Endothelial cell of umbilical vein (primary cell): ENCODE measurements at regions not wholly inside any gene's neighbourhood (a gene's known extent, or its start where the extent isn't known, plus 50 kb on each side); places are given as distances from the start of the nearest gene placed in this dataset.

Source experiments
- BruUV-seq: library from RNA; stranded (reverse); fragments of 400-500 nt; replicated peaks from 2 replicates; lab custom pipeline; 2021; lab: Mats Ljungman, UMichigan
- CTCF ChIA-PET: fragments of 300-600, 350-600 bp; sonication (Branson Sonifier 250); formaldehyde crosslinking; loops from one replicate; lab custom pipeline; 2021; ENCODE audit warnings: antibody characterized with exemption, inconsistent platforms; lab: Charles Lee
- POLR2A ChIA-PET: fragments of 300-600, 350-600 bp; sonication (Branson Sonifier 250); formaldehyde crosslinking; loops from one replicate; lab custom pipeline; 2021; ENCODE audit warnings: antibody characterized with exemption, inconsistent platforms; lab: Charles Lee
- DNase-seq: peaks from one replicate; pipeline ENCODE4 v3.0.0-alpha.2; 2011; ENCODE audit warnings: low read depth, low spot score
- FAIRE-seq: peaks from 2 replicates; lab custom pipeline; 2011; peaks lifted over from hg19 to GRCh38; lab: Jason Lieb, UNC
- H2AFZ ChIP-seq: 2 replicates; pipeline ENCODE4 v1.6.0; 2012; ENCODE audit warnings: low read depth, low read length, control low read depth, inconsistent platforms
- H3K27ac ChIP-seq: 2 replicates; pipeline ENCODE4 v1.5.1; 2011; ENCODE audit warnings: low read depth, mild to moderate bottlenecking, control low read depth, low read length, moderate library complexity; ENCODE audit not compliant: insufficient read depth
- H3K27me3 ChIP-seq, 2 experiments: 2 replicates each; pipeline versions ENCODE4 v1.6.0 to v1.6.1; 2011; ENCODE audit warnings: low read length in 2 of 2, mixed read lengths in 1 of 2; ENCODE audit not compliant: control insufficient read depth in 2 of 2, insufficient read depth in 2 of 2
- H3K36me3 ChIP-seq, 2 experiments: 2 replicates in 1 of 2; 3 replicates in 1 of 2; pipeline ENCODE4 v1.5.1; 2011; ENCODE audit warnings: low read length in 2 of 2, mild to moderate bottlenecking in 1 of 2, moderate library complexity in 1 of 2; ENCODE audit not compliant: control insufficient read depth in 2 of 2, insufficient read depth in 2 of 2; ENCODE audit errors: extremely low read depth in 1 of 2
- H3K4me1 ChIP-seq: 3 replicates; pipeline ENCODE4 v1.5.1; 2011; ENCODE audit warnings: mild to moderate bottlenecking, low read length; ENCODE audit not compliant: control insufficient read depth, insufficient read depth; ENCODE audit errors: extremely low read depth
- H3K4me2 ChIP-seq: 2 replicates; pipeline ENCODE4 v1.6.1; 2011; ENCODE audit warnings: low read length, control low read depth, mixed read lengths; ENCODE audit not compliant: insufficient read depth
- H3K4me3 ChIP-seq, 3 experiments: fragments of 200-600 bp in 1 of 3; sonication (generic), shearing (Covaris generic) in 1 of 3; replicated peaks in 1 of 3; 2 replicates each; pipeline ENCODE4 v1.5.1; 2011 to 2016; ENCODE audit warnings: control low read depth in 3 of 3, low read length in 3 of 3, mild to moderate bottlenecking in 2 of 3, inconsistent platforms in 1 of 3, low read depth in 1 of 3, moderate library complexity in 1 of 3; ENCODE audit not compliant: insufficient read depth in 1 of 3
- H3K79me2 ChIP-seq: 2 replicates; pipeline ENCODE4 v1.6.0; 2012; ENCODE audit warnings: low read length, inconsistent platforms; ENCODE audit not compliant: control insufficient read depth, insufficient read depth
- H3K9ac ChIP-seq: replicated peaks from 2 replicates; pipeline ENCODE3; 2011; ENCODE audit warnings: low read length, control low read depth; ENCODE audit not compliant: insufficient read depth; ENCODE audit errors: extremely low read depth
- H3K9me1 ChIP-seq: replicated peaks from 3 replicates; pipeline ENCODE4 v1.6.0; 2011; ENCODE audit warnings: mild to moderate bottlenecking, low read length; ENCODE audit not compliant: control insufficient read depth, insufficient read depth; ENCODE audit errors: extremely low read depth
- H3K9me3 ChIP-seq: replicated peaks from 2 replicates; pipeline ENCODE4 v1.5.1; 2012; ENCODE audit warnings: low read length, inconsistent platforms; ENCODE audit not compliant: control insufficient read depth, insufficient read depth
- H4K20me1 ChIP-seq: replicated peaks from 2 replicates; pipeline ENCODE3; 2011; ENCODE audit warnings: mild to moderate bottlenecking, low read length; ENCODE audit not compliant: control insufficient read depth, insufficient read depth; ENCODE audit errors: extremely low read depth
- CTCF ChIP-seq, 2 donors: IDR thresholded peaks; 1 replicate in 1 of 2; 2 replicates in 1 of 2; pipeline ENCODE4 v1.5.1; 2011; ENCODE audit warnings: low read length in 2 of 2, mild to moderate bottlenecking in 2 of 2, moderate library complexity in 2 of 2, control low read depth in 1 of 2, inconsistent platforms in 1 of 2, low read depth in 1 of 2; ENCODE audit not compliant: insufficient read depth in 1 of 2; ENCODE audit errors: extremely low read depth in 1 of 2
- EZH2 ChIP-seq: IDR thresholded peaks from 2 replicates; pipeline ENCODE4 v1.6.1; 2012; ENCODE audit warnings: borderline replicate concordance, low read depth, mild to moderate bottlenecking, moderate library complexity, low read length, inconsistent platforms; ENCODE audit not compliant: severe bottlenecking
- FOS ChIP-seq: IDR thresholded peaks from 2 replicates; pipeline ENCODE4 v1.6.1; 2011; ENCODE audit warnings: mild to moderate bottlenecking, low read length, moderate library complexity, borderline replicate concordance; ENCODE audit not compliant: insufficient read depth
- GATA2 ChIP-seq: IDR thresholded peaks from 2 replicates; pipeline ENCODE4 v1.7.0; 2011; ENCODE audit warnings: low read depth, mild to moderate bottlenecking, moderate library complexity, mixed read lengths, low read length; ENCODE audit not compliant: insufficient read length, insufficient read depth
- JUN ChIP-seq: IDR thresholded peaks from 2 replicates; pipeline ENCODE4 v1.6.1; 2011; ENCODE audit warnings: borderline replicate concordance, low read depth; ENCODE audit not compliant: insufficient read length, insufficient read depth
- MAX ChIP-seq: IDR thresholded peaks from 2 replicates; pipeline ENCODE4 v1.6.1; 2011; ENCODE audit not compliant: insufficient read depth, insufficient read length
- MYC ChIP-seq: IDR thresholded peaks from one replicate; pipeline ENCODE4 v1.6.1; 2011; ENCODE audit warnings: mild to moderate bottlenecking, low read depth, low read length
- POLR2A ChIP-seq: IDR thresholded peaks from 2 replicates; pipeline ENCODE4 v1.6.1; 2012; ENCODE audit warnings: low read depth, mild to moderate bottlenecking, control low read depth, low read length
- POLR2AphosphoS5 ChIP-seq: IDR thresholded peaks from 2 replicates; pipeline ENCODE4 v1.6.1; 2012; ENCODE audit warnings: low read depth, mild to moderate bottlenecking, control low read depth, low read length, moderate library complexity; ENCODE audit not compliant: insufficient read depth
- dilution Hi-C: fragments of 300-500 bp; cut with MboI; formaldehyde crosslinking; loops from one replicate; pipeline ENCODE4 v1.15.0; 2019; ENCODE audit warnings: low sequenced_read_pairs; ENCODE audit not compliant: extremely low pct_ligation_motif_present
- intact Hi-C: fragments of 100-400 bp; cut with micrococcal nuclease; formaldehyde crosslinking; loops from one replicate; pipeline ENCODE4 v1.10.0; 2022

GRCh38 chr2:61664190-61664589 is 126.0 kb upstream of the XPO1 start:
- intact Hi-C loops (no loop called here), dilution Hi-C loops (no loop called here)
- no peaks in the 10 kb centered on the region for H3K4me1 ChIP-seq
- H3K4me3 ChIP-seq, result no peak overlapping the region
- peaks cover 0 to 4% of the 10 kb centered on the region in 2 experiments for H3K27me3 ChIP-seq
- POLR2A ChIA-PET, result no interaction called here
- H4K20me1 ChIP-seq, result no peaks in the 10 kb centered on the region
- no TSS peak for BruUV-seq
- no peak overlapping the region for H3K9ac ChIP-seq
- DNase-seq (no peak), FAIRE-seq (no peak)
- no peak overlapping the region for H2AFZ ChIP-seq
- no peaks in the 10 kb centered on the region for H3K79me2 ChIP-seq
- H3K4me2 ChIP-seq, result no peak overlapping the region
- no peaks in the 10 kb centered on the region for H3K9me1 ChIP-seq
- TF ChIP-seq FOS, result no peak
- TF ChIP-seq MYC, result no peak
- no peak for TF ChIP-seq EZH2
- no peak for TF ChIP-seq POLR2AphosphoS5
- TF ChIP-seq CTCF (IDR thresholded peaks at IDR 0.05; ENCODE audit: extremely low read depth in 1 of 2, insufficient read depth in 1 of 2, low read depth in 1 of 2, low read length in 2 of 2), result no peak
- TF ChIP-seq JUN, result no peak
- TF ChIP-seq MAX, result no peak
- TF ChIP-seq GATA2, result no peak
- no peak for TF ChIP-seq POLR2A
- H3K27ac ChIP-seq, result no peak overlapping the region
- no peaks in the 10 kb centered on the region for H3K36me3 ChIP-seq
- no peaks in the 10 kb centered on the region for H3K9me3 ChIP-seq
- CTCF ChIA-PET, result no interaction called here
